GM19372 (cell line): ENCODE measurements at regions not wholly inside any gene's neighbourhood (a gene's known extent, or its start where the extent isn't known, plus 50 kb on each side); places are given as distances from the start of the nearest gene placed in this dataset.

Experiments
- ATAC-seq: cut with Tn5 transposase; IDR thresholded peaks from one replicate; pipeline ENCODE4 v1.9.1; 2021; ENCODE audit warnings: mild to moderate bottlenecking, low read depth, moderate library complexity; ENCODE audit not compliant: unreplicated experiment

DNA sequence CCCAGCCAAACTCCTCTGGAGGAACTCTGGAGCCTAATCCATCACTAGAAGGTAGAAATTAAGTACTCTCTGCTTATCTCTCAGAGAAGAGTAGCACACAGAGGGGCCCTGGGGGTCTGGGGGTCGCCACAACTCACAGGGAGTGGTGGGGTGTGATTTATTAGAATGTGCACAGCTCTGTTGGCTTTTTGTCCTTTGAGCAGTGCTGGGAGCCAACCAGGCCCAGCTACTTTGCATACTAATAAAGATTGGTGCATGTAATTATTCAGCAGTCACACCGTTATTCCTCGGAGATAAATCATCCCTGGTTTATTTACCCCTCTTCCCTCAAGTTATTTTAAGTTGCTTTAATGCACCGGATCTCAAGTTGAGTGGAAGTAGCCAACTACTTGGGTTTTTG is 606.7 kb upstream of the EEF2KMT start:
- no peak for ATAC-seq

DNA sequence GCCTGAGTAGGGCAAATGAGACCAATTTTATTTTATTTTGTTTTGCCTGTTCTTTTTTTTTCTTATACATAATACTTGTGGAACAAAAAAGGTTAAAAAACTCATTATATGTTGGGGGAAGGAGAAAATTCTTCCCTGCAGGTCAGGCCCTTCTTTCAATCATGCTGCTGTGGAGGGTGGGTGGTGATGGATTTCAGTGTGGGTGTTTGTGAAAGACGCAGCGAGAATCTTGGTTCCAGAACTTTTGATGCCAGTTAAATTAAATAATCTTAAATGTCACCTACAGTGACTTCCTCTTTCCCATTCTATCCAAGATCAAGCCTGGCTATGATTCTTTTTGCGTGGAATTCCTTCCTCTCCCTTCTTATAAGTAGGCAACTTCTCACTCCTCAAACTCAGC is 595.8 kb upstream of the EEF2KMT start:
- no peak for ATAC-seq

DNA sequence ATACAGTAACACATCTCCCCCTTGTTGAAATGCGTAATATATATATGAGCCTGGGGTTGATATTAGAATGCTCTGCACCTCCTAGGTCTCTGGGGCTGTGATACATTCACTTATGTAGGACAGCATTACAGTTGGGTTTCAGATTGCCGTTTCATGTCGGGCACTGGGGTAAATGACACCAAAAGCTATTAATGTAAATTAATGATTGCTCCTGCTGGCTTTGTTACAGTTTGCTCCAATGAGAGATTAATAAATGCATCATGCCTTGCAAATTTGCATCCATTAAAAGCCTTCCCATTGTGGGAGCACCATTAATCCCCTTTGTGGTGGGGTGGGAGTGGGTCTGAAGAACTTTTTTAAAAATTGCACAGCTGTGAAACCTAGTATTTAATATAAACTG is 584.4 kb upstream of the EEF2KMT start:
- no peak for ATAC-seq

DNA sequence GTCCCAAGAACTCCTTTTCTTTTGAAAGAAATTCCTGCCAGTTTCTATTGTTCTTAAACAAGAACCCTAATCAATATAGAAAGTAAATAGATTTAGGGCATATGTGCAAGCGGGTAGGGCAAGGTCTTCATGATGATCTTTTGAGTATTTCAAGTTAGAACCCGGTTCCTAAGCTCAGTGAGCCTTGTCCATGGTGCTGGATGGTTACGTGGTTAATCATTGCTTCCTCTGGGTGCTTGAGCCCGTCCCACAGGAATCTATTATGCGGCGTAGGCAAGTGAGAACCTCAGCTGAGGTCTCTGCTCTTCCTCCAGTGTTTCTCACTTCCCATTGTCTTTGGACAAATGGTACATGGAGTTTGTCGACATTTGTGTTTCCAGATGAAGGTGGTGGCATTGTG is 580.8 kb upstream of the EEF2KMT start:
- no peak for ATAC-seq

DNA sequence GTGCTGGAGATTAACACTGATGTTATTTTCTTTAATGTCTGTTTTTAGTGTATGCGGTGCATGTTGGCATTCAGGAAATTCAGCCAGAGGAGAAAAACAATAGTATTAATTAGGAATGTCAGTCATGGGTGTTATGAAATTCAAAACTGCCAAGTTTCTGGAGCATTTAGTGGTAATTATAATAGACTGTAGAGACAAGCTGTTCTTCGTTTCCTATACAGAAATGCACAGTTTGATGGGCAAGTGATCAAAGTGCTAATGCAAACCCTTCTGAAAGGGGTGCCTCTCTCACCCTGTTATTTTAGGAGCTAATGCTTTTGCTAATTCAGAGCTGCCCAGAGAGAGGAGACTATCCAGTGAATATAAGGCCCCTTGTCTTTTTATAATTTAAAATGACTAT is 573.8 kb upstream of the EEF2KMT start:
- no peak for ATAC-seq

DNA sequence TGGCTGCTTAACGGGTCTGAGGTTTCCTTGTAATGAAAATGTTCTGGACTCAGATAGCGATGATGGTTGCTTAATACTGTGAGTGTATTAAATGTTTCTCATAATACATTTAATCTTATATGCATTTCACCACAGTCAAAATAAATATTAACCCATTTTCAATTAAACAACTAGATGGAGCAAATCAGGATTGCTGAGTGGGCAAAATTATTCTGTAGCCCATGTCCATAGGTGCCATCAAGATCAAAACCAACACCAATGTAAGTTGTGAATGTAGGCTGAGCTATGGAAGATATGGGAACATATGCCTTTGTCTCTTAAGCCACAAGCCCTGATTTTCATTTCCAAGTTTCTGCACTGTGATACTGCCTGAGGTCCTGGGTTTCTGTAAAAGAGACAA is 572.6 kb upstream of the EEF2KMT start:
- no peak for ATAC-seq

DNA sequence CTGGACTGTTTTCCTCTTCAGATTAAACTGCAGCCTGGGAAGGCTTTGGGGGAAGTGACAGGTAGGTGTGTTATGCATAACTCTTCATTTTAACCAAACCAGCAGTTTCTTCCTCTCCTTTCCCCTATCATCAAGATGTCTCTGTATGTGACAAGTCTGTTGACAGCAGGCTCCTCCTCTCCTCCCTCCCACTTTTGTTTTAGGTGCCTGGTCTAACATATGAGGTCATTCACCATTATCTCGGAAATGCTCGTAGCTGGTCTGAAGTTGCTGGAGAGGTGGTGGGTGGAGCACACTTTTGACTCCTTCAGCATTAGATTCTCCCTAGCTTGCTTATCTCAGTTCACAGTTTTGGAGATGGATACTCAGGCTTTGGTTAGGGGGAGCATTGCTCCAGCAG is 571.0 kb upstream of the EEF2KMT start:
- no peak for ATAC-seq

DNA sequence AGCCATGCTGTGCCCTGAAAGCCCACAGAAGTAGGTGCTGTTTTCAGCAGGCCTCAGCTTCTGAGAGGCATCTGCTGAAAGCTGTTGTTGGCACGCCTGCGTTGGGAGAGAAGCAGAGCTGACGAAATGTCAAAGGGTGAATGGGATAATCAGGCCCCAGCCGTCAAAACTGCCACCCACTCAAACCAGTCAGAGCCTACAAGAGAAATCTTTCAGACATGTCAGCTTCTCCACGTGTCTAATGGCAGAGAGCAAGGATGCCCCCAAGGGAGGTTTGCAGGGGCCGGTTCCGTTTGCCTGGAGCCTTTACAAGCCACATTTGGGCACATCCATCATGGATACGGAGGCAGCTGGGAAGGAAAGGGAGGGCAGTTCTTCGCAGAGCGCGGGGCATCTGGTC is 568.2 kb upstream of the EEF2KMT start:
- no peak for ATAC-seq

DNA sequence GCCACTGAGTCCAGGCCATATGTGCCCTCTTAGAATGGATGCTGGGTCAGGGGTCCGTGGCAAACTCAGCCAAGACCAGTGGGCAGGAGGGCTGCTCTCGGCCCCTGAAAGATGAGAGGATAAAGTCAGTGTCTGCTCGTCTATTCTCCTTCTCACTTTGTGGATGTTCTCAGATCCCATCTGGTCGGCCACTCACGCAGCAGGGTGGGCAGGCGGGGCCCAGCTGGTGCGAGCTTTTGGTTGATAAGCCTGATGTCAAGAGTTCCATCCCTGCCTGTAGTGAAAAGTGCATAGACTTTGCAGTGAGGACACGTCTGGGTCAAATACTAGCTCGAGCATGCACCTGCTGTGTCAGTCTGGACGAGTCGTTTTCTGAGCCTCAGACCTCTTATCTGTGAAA is 556.2 kb upstream of the EEF2KMT start:
- no peak for ATAC-seq

DNA sequence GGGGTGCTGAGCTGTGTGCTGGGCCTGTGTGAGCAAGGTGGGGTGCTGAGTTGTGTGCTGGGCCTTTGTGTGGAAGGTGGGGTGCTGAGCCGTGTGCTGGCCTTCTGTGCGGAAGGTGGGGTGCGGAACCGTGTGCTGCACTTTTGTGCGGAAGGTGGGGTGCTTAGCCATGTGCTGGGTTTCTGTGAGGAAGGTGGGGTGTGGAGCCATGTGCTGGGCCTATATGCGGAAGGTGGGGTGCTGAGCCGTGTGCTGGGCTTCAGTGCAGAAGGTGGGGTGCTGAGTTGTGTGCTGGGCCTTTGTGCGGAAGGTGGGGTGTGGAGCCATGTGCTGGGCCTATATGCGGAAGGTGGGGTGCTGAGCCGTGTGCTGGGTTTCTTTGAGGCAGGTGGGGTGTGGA is 555.4 kb upstream of the EEF2KMT start:
- ATAC-seq = no peak

DNA sequence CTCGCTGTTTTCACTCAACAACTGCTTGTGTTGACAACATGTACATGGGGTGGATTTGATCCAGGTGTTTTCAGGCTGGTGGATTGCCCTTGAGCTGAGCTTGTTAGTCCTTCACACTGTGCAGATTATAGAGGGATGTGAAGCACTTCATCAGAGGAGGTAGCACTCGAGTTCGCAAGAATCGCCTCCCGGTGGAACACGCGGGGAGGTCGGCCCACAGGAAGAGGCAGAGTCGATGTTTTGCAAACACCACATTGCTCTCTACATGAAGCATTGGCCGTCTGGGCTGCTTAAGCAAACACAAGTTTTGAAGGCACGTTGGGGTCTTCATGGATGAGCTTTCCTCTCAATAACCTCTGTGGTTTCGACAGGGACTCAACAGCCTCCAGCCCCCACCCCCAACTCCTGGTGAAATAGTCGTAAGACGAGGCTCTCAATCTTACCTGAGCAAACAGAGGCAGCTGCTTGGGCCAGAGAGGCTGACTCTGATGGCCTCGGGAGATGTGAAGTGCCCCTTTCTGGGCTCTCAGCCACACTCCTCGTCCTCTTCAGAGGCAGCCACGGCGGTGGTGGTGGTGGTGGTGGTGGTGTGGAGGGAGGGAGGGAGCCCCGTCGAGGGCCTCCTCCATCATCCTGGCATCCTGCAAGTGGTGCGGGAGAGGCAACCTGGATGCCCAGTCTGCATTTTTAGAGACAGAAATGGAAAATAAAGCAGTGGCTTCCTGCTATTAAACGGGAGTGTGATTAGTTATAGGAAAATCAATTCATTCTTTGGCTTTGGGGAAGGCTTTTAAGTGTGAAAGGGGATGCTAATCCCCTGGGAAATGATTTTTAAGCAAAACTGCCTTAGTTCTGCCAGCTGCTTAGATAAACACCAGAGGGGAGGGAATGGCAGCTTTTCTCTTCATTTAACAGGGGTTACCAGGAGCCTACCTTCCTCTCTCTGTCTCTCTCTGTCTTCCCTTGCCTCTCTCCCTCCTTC is 552.5 kb upstream of the EEF2KMT start:
- ATAC-seq = no peak

DNA sequence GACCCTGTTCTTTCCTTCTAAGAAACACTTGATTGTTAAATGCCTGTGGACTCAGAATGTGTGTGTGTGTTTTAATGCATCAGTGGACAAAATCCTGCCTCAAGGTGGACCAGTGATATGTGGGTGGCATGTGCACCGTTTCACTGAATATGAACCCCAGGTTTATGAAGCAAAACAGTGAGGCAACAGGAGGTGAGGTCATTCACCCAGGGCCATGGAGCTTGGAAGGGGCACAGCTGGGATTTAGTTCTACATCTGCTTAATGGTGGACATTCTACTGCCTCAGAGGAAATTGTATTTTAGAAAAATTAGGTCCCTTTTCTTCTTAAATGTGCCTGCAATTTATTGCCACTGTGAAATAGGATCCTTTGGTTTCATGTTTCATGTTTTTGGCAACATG is 549.5 kb upstream of the EEF2KMT start:
- no peak for ATAC-seq

DNA sequence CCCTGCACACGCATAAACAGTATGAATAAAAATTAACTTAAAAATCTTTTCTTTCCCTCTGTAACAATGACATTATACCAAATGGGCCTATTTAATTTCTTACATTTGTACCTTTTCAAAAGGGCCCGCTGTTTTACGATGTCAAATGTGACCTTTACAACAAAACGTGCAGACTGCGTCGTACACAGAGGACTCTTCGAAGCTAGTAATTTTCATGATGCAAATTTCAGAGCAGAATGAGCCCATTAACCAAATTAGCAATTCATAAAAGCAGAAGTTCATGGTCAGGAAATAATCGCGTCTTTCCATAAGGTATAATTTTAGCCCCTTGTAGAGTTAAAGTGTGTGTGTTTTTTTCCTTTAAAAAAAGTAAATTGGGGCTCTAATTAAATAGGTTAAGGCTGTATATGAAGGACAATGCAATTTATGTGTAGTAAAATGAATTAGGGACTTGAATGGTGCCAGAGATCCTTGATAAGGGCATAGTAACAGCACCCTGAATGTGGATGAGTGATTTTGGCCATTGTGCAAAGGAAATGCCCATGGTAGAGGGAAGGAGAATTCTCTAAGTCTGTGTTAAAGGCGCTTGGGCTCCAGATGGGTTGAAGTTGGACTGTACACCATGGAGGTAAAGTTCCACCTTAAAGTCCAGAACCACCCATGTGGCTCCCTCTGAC is 546.4 kb upstream of the EEF2KMT start:
- ATAC-seq = no peak

DNA sequence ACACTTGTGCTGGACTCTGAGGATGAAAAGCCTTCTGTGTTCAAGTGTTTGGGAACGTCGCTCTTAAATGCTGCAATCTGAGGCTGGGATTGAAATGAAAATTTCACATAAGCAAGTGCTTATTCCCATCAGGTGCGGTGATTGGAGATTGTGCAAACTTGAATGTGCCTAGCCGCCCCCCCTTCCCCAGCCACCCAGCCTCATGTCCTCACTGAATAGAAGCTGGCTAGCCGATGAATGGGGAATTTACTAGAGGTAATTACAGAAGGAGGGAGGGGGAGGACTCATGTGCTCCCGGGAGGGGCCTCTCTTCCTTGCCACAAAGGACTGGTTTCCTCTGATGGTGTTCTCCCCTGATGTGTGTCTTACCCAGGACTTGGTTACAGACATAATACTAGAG is 544.8 kb upstream of the EEF2KMT start:
- ATAC-seq = no peak

DNA sequence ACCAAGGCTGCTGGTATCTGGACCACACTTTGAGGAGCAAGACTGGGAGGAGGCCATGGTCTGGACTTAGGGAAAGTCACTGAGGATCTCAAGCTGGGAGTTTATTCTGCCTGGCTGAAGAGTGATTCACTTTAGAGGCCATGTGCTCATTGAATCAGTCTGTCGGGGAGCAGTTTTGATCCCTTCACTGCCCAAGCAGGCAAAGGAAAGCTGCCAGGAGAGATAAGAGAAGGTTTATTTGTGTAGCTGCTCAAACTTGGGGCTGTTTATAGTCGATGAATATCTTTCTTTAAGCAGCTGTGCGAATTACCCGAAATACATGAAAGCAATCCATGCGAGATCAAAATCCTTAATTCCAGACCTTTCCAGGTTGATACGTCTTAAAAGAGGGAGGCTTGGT is 544.4 kb upstream of the EEF2KMT start:
- ATAC-seq = no peak

DNA sequence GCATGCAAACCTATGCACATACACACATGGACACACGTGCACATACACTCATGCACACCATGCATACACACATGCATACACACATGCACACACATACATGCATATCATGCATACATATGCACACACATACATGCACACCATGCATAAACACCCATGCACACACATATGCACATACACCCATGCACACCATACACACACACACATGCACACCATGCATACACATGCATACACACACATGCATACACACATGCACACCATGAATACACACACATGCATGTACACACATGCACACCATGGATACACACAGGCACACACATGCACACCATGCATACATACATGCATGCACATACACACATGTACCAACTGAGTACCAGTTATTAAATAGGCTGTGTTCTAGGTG is 543.3 kb upstream of the EEF2KMT start:
- ATAC-seq = no peak

DNA sequence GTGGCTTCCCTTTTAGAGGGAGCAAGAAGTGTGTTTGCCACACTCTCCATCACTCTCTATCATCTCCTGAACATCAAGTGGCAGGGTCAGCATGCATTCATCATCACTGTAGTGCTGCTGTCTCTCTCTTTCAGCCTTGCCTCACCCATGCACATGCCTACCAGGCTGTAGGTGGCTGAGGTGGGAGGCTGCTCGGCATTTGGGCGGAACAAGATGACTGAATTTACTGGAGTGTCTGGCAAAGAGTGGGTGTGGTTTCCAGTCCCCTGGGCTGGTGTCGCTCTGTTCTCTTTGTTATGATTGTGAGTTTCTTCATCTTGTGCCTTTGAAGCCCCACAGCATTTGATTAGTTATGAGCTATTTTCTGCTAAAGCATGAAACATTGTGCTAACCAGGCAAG is 541.9 kb upstream of the EEF2KMT start:
- ATAC-seq = no peak

DNA sequence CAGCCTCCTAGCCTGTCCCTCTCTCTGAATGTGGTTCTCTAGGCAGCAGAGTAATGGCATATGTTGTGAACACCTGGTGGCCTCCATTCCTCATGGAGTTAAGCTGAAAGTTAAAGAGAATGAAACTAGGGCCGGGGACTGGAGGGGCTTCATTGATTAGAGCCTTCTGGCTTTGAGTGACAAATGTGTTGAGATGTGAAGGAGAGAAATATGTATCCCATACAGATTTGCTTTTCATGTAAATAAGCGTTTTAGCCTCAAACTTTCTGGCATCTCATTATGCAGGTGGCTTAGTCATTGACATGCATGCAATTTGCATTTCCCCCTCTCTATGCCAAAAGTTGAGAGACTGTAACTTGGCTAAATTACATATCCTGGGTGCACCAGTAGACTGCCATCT is 537.7 kb upstream of the EEF2KMT start:
- no peak for ATAC-seq

DNA sequence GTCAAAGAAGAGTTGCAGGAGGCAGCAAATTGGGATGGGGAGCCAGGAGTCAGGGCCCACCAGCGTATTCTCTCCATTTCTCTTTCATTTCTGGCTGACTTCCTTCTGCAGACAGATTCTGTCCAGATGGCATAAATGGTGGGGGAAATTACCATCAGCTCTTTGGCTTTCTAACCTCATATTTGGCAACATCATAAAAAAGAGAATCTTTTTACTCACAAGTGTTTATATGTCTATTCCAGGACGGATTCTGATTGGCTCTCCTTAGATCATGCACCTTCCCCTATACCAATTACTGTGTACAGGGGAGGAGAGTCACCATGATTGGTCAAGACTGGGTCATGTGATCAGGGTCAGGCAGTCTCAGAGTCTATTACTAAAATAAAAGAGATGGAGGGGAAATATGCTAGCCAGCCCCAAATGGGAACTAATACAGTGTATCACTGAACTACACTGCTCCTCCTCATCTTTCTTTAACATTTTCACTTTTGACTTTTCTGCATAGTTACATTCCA is 537.1 kb upstream of the EEF2KMT start:
- no peak for ATAC-seq

DNA sequence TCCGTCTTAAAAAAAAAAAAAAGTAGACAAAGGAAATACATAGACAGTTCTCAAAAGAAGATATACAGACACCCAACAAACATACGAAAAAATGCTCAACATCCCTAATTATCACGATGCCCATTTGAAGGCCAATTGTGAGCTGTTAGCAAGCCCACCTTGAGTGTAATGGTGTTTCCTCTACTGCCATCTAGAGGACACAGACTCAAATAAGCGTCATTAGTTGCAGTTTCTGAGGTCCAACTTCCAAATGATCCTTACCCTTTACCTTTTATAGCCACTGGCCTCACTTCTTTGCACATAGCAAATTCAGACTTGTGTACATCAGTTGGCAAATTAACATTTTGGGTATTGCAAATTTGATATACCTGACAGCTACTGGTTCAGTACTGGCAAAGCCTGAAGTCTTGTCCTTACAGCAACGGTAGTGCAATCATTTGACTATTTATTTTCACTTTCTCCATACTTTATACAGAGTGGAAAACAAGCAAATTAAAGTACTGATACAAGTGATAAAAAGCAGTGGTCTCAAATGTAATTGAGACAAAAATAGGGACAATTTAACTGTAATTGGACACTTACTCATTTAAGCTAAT is 536.3 kb upstream of the EEF2KMT start:
- ATAC-seq = no peak

DNA sequence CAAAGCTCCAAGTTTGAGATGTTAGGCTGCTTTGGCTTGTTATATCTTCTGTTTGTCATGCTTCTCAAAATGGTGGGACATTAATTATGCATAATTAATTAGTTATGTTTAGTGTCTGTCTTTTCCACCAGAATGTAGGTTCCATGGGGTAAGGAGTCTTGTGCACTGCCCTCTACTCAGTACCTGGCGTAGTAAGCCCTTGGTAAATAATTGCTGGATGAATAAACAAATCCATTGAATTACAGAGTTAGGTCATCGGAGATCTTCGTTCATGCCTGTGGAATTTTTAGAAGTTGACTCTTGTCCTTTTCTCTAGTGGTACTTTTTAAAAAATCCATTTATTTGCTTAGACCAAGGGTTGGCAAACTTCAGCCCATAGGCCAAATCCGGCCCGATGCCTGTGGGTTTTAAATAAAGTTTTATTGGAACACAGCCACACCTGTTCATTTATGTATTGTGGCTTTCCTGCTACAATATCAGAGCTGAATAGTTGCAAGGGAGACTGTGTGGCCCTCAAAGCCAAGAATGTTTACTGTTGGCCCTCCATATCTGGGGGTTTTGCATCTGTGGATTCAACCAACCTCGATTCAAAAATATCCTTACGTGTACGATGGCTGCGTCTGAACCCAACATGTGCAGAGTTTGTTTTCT is 524.8 kb upstream of the EEF2KMT start:
- no peak for ATAC-seq
